Activated naive CD4-positive, alpha-beta T cell treated with anti-CD3 and anti-CD28 coated beads for 36 hours (primary cell): ENCODE measurements at regions not wholly inside any gene's neighbourhood (a gene's known extent, or its start where the extent isn't known, plus 50 kb on each side); places are given as distances from the start of the nearest gene placed in this dataset.
"Not testable (repeated sequence)": the region's sequence is repeated elsewhere in the genome, so short reads cannot be mapped to it uniquely, and the experiment has no call there.

ENCODE experiments used
- CTCF ChIA-PET: fragments of 350-600 bp; sonication (Branson Sonifier 250); formaldehyde crosslinking; loops from one replicate; lab custom pipeline; 2021; ENCODE audit warnings: antibody characterized with exemption; lab: Charles Lee
- DNase-seq: peaks from one replicate; pipeline ENCODE4 v3.0.0-alpha.2; 2020
- H3K27ac Mint-ChIP-seq: one replicate; pipeline ENCODE4 v1.8.0; 2021; ENCODE audit warnings: mild to moderate bottlenecking, mixed read lengths
- H3K27me3 Mint-ChIP-seq: one replicate; pipeline ENCODE4 v1.8.0; 2021; ENCODE audit warnings: low read depth, mixed read lengths
- H3K36me3 Mint-ChIP-seq: one replicate; pipeline ENCODE4 v1.8.0; 2021; ENCODE audit warnings: low read depth, mixed read lengths
- H3K4me1 Mint-ChIP-seq: one replicate; pipeline ENCODE4 v1.8.0; 2021; ENCODE audit warnings: low read depth, mixed read lengths
- H3K4me3 Mint-ChIP-seq: one replicate; pipeline ENCODE4 v1.8.0; 2021; ENCODE audit warnings: mild to moderate bottlenecking, moderate library complexity, mixed read lengths
- H3K9me3 Mint-ChIP-seq: one replicate; pipeline ENCODE4 v1.8.0; 2021; ENCODE audit warnings: mixed read lengths
- intact Hi-C: fragments of 100-400 bp; cut with micrococcal nuclease; formaldehyde crosslinking; loops from one replicate; pipeline ENCODE4 v1.15.1; 2023

- intact Hi-C loops: no loop called here
- H3K4me3 Mint-ChIP-seq: no peak overlapping the region
- no peaks in the 10 kb centered on the region for H3K4me1 Mint-ChIP-seq
- DNase-seq: no peak
- no peaks in the 10 kb centered on the region for H3K36me3 Mint-ChIP-seq
- H3K9me3 Mint-ChIP-seq: peaks cover 10% of the 10 kb centered on the region
- CTCF ChIA-PET: no interaction called here
- H3K27ac Mint-ChIP-seq: no peak overlapping the region
- H3K27me3 Mint-ChIP-seq: no peaks in the 10 kb centered on the region
These were observed 653.5 kb downstream of the FSCB start for GRCh38 chr14:43853541-43853940.

- DNase-seq: no peak
These were observed 703.9 kb downstream of the FSCB start for GRCh38 chr14:43803076-43803689.

GRCh38 chr14:43795600-43796228 lies 711.4 kb downstream of the FSCB start:
- H3K27me3 Mint-ChIP-seq: no peaks in the 10 kb centered on the region
- H3K4me1 Mint-ChIP-seq: no peaks in the 10 kb centered on the region
- CTCF ChIA-PET: no interaction called here
- peaks cover 4% of the 10 kb centered on the region for H3K9me3 Mint-ChIP-seq
- no peak overlapping the region for H3K4me3 Mint-ChIP-seq
- H3K27ac Mint-ChIP-seq: no peak overlapping the region
- intact Hi-C loops: no loop called here
- H3K36me3 Mint-ChIP-seq: no peaks in the 10 kb centered on the region
- no peak for DNase-seq

More at GRCh38 chr14:43803076-43803689, 703.9 kb downstream of the FSCB start:
- Mint-ChIP-seq H3K27ac (no peak overlapping the region), H3K4me3 (no peak overlapping the region), H3K4me1 (no peaks in the 10 kb centered on the region), H3K9me3 (peaks cover 21% of the 10 kb centered on the region), H3K36me3 (peaks cover 2% of the 10 kb centered on the region), H3K27me3 (no peaks in the 10 kb centered on the region)
- intact Hi-C loops: no loop called here
- CTCF ChIA-PET: no interaction called here

- Mint-ChIP-seq H3K4me1 (no peaks in the 10 kb centered on the region), H3K36me3 (no peaks in the 10 kb centered on the region), H3K27me3 (no peaks in the 10 kb centered on the region), H3K27ac (no peak overlapping the region), H3K4me3 (no peak overlapping the region), H3K9me3 (peaks cover 4% of the 10 kb centered on the region)
- intact Hi-C loops: no loop called here
- no peak for DNase-seq
- CTCF ChIA-PET: no interaction called here
These were observed 713.5 kb downstream of the FSCB start for GRCh38 chr14:43793579-43793978.

GRCh38 chr14:43792980-43793379 lies 714.1 kb downstream of the FSCB start:
- CTCF ChIA-PET: no interaction called here
- Mint-ChIP-seq H3K36me3 (no peaks in the 10 kb centered on the region), H3K4me1 (no peaks in the 10 kb centered on the region), H3K9me3 (peaks cover 4% of the 10 kb centered on the region), H3K4me3 (no peak overlapping the region), H3K27ac (no peak overlapping the region), H3K27me3 (no peaks in the 10 kb centered on the region)
- intact Hi-C loops: no loop called here
- DNase-seq: no peak

GRCh38 chr14:43790681-43791080 lies 716.4 kb downstream of the FSCB start:
- DNase-seq: no peak
- Mint-ChIP-seq H3K27me3 (no peaks in the 10 kb centered on the region), H3K36me3 (no peaks in the 10 kb centered on the region), H3K9me3 (peaks cover 3% of the 10 kb centered on the region), H3K27ac (no peak overlapping the region), H3K4me1 (no peaks in the 10 kb centered on the region), H3K4me3 (no peak overlapping the region)
- intact Hi-C loops: no loop called here
- CTCF ChIA-PET: no interaction called here

GRCh38 chr14:43789458-43789857 lies 717.6 kb downstream of the FSCB start:
- Mint-ChIP-seq H3K4me1 (no peaks in the 10 kb centered on the region), H3K9me3 (peaks cover 2% of the 10 kb centered on the region), H3K36me3 (no peaks in the 10 kb centered on the region), H3K27ac (no peak overlapping the region), H3K27me3 (no peaks in the 10 kb centered on the region), H3K4me3 (no peak overlapping the region)
- CTCF ChIA-PET: no interaction called here
- DNase-seq: no peak
- intact Hi-C loops: no loop called here

GRCh38 chr14:43786066-43786762 lies 720.9 kb downstream of the FSCB start:
- Mint-ChIP-seq H3K27ac (no peak overlapping the region), H3K27me3 (no peaks in the 10 kb centered on the region), H3K9me3 (peaks cover 6% of the 10 kb centered on the region), H3K36me3 (no peaks in the 10 kb centered on the region), H3K4me1 (no peaks in the 10 kb centered on the region), H3K4me3 (no peak overlapping the region)
- intact Hi-C loops: no loop called here
- no peak for DNase-seq
- CTCF ChIA-PET: no interaction called here

GRCh38 chr14:43784432-43784831 lies 722.7 kb downstream of the FSCB start:
- CTCF ChIA-PET: interaction anchor here (0.6 to 0.7 kb wide), 2 partner anchors 18 to 638 kb away, joined by 3 read pairs; no protein-coding TSS in a partner anchor
- H3K27me3 Mint-ChIP-seq, H3K4me1 Mint-ChIP-seq, H3K36me3 Mint-ChIP-seq, intact Hi-C loops, H3K27ac Mint-ChIP-seq, DNase-seq, H3K4me3 Mint-ChIP-seq: not testable (repeated sequence)
- H3K9me3 Mint-ChIP-seq: peaks cover 11% of the 10 kb centered on the region

GRCh38 chr14:43778937-43779639 lies 728.0 kb downstream of the FSCB start:
- Mint-ChIP-seq H3K27ac (no peak overlapping the region), H3K27me3 (no peaks in the 10 kb centered on the region), H3K9me3 (peaks cover 19% of the 10 kb centered on the region), H3K4me3 (no peak overlapping the region), H3K4me1 (no peaks in the 10 kb centered on the region), H3K36me3 (no peaks in the 10 kb centered on the region)
- DNase-seq: no peak
- intact Hi-C loops: no loop called here
- CTCF ChIA-PET: interaction anchor here (0.7 kb wide), 1 partner anchor 19 kb away, joined by 3 read pairs; no protein-coding TSS in a partner anchor

- Mint-ChIP-seq H3K4me1 (no peaks in the 10 kb centered on the region), H3K27me3 (no peaks in the 10 kb centered on the region), H3K9me3 (peaks cover 20% of the 10 kb centered on the region), H3K4me3 (no peak overlapping the region), H3K36me3 (no peaks in the 10 kb centered on the region), H3K27ac (no peak overlapping the region)
- CTCF ChIA-PET: no interaction called here
- intact Hi-C loops: no loop called here
- DNase-seq: no peak
These were observed 728.5 kb downstream of the FSCB start for GRCh38 chr14:43778570-43778936.

- H3K27me3 Mint-ChIP-seq: no peaks in the 10 kb centered on the region
- no peak overlapping the region for H3K4me3 Mint-ChIP-seq
- H3K4me1 Mint-ChIP-seq: no peaks in the 10 kb centered on the region
- intact Hi-C loops: no loop called here
- no peak overlapping the region for H3K27ac Mint-ChIP-seq
- no peak for DNase-seq
- H3K36me3 Mint-ChIP-seq: no peaks in the 10 kb centered on the region
- CTCF ChIA-PET: interaction anchor here (0.5 kb wide), 1 partner anchor 930 kb away, joined by 3 read pairs; no protein-coding TSS in a partner anchor
- H3K9me3 Mint-ChIP-seq: peaks cover 1% of the 10 kb centered on the region
These were observed 741.6 kb downstream of the FSCB start for GRCh38 chr14:43765474-43765873.
